ENCODE measurements at regions not wholly inside any gene's neighbourhood (a gene's known extent, or its start where the extent isn't known, plus 50 kb on each side); places are given as distances from the start of the nearest gene placed in this dataset.

GRCh38 chr2:129699781-129700573 is 279.5 kb upstream of the RAB6C start:
- Histone ChIP-seq H3K4me1 (no peaks in the 10 kb centered on the region), H3K27ac (no peak overlapping the region), H3K36me3 (no peaks in the 10 kb centered on the region), H3K4me3 (no peak overlapping the region), H3K9me3 (no peaks in the 10 kb centered on the region), H3K27me3 (no peaks in the 10 kb centered on the region)
- ATAC-seq: no peak
- TF ChIP-seq, protein P1, sequence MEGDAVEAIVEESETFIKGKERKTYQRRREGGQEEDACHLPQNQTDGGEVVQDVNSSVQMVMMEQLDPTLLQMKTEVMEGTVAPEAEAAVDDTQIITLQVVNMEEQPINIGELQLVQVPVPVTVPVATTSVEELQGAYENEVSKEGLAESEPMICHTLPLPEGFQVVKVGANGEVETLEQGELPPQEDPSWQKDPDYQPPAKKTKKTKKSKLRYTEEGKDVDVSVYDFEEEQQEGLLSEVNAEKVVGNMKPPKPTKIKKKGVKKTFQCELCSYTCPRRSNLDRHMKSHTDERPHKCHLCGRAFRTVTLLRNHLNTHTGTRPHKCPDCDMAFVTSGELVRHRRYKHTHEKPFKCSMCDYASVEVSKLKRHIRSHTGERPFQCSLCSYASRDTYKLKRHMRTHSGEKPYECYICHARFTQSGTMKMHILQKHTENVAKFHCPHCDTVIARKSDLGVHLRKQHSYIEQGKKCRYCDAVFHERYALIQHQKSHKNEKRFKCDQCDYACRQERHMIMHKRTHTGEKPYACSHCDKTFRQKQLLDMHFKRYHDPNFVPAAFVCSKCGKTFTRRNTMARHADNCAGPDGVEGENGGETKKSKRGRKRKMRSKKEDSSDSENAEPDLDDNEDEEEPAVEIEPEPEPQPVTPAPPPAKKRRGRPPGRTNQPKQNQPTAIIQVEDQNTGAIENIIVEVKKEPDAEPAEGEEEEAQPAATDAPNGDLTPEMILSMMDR (IDR thresholded peaks at IDR 0.05): no peak
- TF ChIP-seq EP300 (IDR thresholded peaks at IDR 0.05) (no peak), POLR2AphosphoS5 (IDR thresholded peaks at IDR 0.05) (no peak), POLR2A (IDR thresholded peaks at IDR 0.05) (no peak)
- 76 to 82% methylated on average over 7 of the region's 10 CpGs for WGBS, 2 donors (ENCODE audit: low coverage in 1 of 2)

GRCh38 chr2:129702416-129703176 is 276.9 kb upstream of the RAB6C start:
- no peak for ATAC-seq
- TF ChIP-seq, protein P1 (IDR thresholded peaks at IDR 0.05): no peak
- TF ChIP-seq EP300 (IDR thresholded peaks at IDR 0.05): no peak
- TF ChIP-seq POLR2AphosphoS5 (IDR thresholded peaks at IDR 0.05): no peak
- no peak for TF ChIP-seq POLR2A (IDR thresholded peaks at IDR 0.05)

GRCh38 chr2:129705085-129705484 is 274.4 kb upstream of the RAB6C start:
- H3K9me3 ChIP-seq: no peaks in the 10 kb centered on the region
- no peaks in the 10 kb centered on the region for H3K4me1 ChIP-seq
- no peak overlapping the region for H3K4me3 ChIP-seq
- H3K27me3 ChIP-seq: no peaks in the 10 kb centered on the region
- H3K36me3 ChIP-seq: no peaks in the 10 kb centered on the region
- TF ChIP-seq EP300 (IDR thresholded peaks at IDR 0.05) (no peak), POLR2AphosphoS5 (IDR thresholded peaks at IDR 0.05) (no peak), POLR2A (IDR thresholded peaks at IDR 0.05) (no peak)
- TF ChIP-seq, protein P1 (IDR thresholded peaks at IDR 0.05): no peak
- H3K27ac ChIP-seq: no peak overlapping the region
- ATAC-seq: no peak
- 83 to 93% methylated on average over 5 of the region's 6 CpGs for WGBS, 2 donors (ENCODE audit: low coverage in 1 of 2)

More at GRCh38 chr2:129702416-129703176, 276.9 kb upstream of the RAB6C start:
- Histone ChIP-seq H3K4me3 (no peak overlapping the region), H3K27me3 (no peaks in the 10 kb centered on the region), H3K4me1 (no peaks in the 10 kb centered on the region), H3K9me3 (no peaks in the 10 kb centered on the region), H3K27ac (no peak overlapping the region), H3K36me3 (no peaks in the 10 kb centered on the region)
- 67 to 76% methylated on average over 3 to 4 of the region's 4 CpGs for WGBS, 2 donors (ENCODE audit: low coverage in 1 of 2)

DNA sequence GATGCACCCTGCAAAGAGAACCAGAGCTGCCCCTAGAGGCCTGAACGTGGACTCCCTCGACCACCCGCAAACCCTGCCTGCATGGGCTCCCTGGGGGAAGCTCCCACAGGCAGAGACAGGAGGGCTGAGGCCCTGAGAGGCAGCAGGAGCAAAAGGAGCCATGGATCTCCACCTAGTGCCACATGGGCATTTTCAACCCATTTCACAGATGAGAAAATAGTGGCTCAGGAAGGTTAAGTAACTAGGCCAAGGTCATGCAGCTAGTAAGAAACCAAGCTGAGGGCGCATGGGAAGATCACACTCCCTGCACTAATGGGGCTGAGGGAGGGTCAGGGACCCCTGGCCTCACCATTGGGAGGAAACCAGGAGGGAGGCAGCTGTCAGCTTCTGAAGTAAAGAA is 271.7 kb upstream of the RAB6C start:
- H3K36me3 ChIP-seq: no peaks in the 10 kb centered on the region
- 83% methylated on average over 1 of the region's 4 CpGs; no CpG with 5 or more reads in 1 of the 2 donors for WGBS, 2 donors (ENCODE audit: low coverage in 1 of 2)
- H3K9me3 ChIP-seq: no peaks in the 10 kb centered on the region
- TF ChIP-seq, protein P1 (IDR thresholded peaks at IDR 0.05): no peak
- TF ChIP-seq POLR2A (IDR thresholded peaks at IDR 0.05): no peak
- no peak for TF ChIP-seq EP300 (IDR thresholded peaks at IDR 0.05)
- TF ChIP-seq POLR2AphosphoS5 (IDR thresholded peaks at IDR 0.05): no peak
- no peak overlapping the region for H3K27ac ChIP-seq
- no peaks in the 10 kb centered on the region for H3K27me3 ChIP-seq
- no peaks in the 10 kb centered on the region for H3K4me1 ChIP-seq
- no peak for ATAC-seq
- H3K4me3 ChIP-seq: no peak overlapping the region

Data from gastroesophageal sphincter (tissue), 4 donors.